OCI-LY1 (cell line): ENCODE measurements at regions not wholly inside any gene's neighbourhood (a gene's known extent, or its start where the extent isn't known, plus 50 kb on each side); places are given as distances from the start of the nearest gene placed in this dataset.

Experiments used
- EZH2 ChIP-seq: fragments of 200-600 bp; sonication (generic), shearing (Covaris generic); IDR thresholded peaks from 2 replicates; pipeline ENCODE4 v1.8.0; 2017; ENCODE audit warnings: borderline replicate concordance, mixed run types, mild to moderate bottlenecking, antibody characterized with exemption, low read length, moderate library complexity, mixed read lengths
- TF ChIP-seq, protein P1 (sequence below): fragments of 200-600 bp; sonication (generic), shearing (Covaris generic); IDR thresholded peaks from 2 replicates; pipeline ENCODE4 v1.5.1; 2017; ENCODE audit warnings: mild to moderate bottlenecking, antibody characterized with exemption, low read length, moderate library complexity, mixed read lengths

DNA sequence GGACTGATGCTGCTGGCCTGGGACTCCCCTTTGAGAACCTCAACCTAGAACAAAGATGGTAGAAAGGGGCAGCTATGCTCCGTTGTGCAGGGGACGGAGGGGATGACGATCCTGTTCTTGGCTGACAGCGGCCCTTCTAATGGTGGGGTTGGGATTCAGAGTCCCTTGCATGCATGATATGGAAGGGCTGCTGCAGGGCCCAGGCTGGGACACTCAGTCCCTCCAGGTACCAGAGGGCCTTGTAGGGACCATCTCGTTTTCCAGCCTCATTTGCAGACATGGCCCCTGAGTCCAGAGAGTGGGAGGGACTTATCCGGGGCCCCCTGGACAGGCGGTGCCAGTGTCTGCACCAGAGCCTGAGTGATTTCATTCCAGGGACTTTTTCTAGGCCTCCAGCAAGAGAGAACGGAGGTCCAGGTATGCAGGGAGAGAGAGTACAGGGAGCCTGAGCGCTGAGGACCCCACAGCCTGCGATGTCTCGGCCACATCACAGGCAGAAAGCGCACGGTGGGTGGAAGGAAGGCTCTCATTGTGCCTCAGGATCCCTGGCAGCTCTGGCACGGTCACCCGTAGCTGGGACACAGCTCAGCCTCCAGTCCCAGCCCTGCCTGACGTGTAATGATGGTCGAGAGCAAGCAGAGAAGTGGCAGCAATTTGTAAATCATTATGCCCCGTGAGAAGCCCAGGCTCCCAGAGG is 860.8 kb downstream of the TBC1D22A start:
- TF ChIP-seq EZH2 = no peak
- TF ChIP-seq, protein P1, sequence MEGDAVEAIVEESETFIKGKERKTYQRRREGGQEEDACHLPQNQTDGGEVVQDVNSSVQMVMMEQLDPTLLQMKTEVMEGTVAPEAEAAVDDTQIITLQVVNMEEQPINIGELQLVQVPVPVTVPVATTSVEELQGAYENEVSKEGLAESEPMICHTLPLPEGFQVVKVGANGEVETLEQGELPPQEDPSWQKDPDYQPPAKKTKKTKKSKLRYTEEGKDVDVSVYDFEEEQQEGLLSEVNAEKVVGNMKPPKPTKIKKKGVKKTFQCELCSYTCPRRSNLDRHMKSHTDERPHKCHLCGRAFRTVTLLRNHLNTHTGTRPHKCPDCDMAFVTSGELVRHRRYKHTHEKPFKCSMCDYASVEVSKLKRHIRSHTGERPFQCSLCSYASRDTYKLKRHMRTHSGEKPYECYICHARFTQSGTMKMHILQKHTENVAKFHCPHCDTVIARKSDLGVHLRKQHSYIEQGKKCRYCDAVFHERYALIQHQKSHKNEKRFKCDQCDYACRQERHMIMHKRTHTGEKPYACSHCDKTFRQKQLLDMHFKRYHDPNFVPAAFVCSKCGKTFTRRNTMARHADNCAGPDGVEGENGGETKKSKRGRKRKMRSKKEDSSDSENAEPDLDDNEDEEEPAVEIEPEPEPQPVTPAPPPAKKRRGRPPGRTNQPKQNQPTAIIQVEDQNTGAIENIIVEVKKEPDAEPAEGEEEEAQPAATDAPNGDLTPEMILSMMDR = no peak
